SW 1271 (cell line): ENCODE measurements at regions not wholly inside any gene's neighbourhood (a gene's known extent, or its start where the extent isn't known, plus 50 kb on each side); places are given as distances from the start of the nearest gene placed in this dataset.
"Not testable (repeated sequence)": the region's sequence is repeated elsewhere in the genome, so short reads cannot be mapped to it uniquely, and the experiment has no call there.

Experiments
- DNase-seq, 2 experiments: peaks; one replicate each; lab custom pipeline; 2025; lab: John Stamatoyannopoulos, UW

GRCh38 chr14:52124791-52125684 is 56.2 kb upstream of the NID2 start:
- DNase-seq, result no peak

GRCh38 chr14:52122163-52122562 is 53.3 kb upstream of the NID2 start:
- not testable (repeated sequence) for DNase-seq

DNA sequence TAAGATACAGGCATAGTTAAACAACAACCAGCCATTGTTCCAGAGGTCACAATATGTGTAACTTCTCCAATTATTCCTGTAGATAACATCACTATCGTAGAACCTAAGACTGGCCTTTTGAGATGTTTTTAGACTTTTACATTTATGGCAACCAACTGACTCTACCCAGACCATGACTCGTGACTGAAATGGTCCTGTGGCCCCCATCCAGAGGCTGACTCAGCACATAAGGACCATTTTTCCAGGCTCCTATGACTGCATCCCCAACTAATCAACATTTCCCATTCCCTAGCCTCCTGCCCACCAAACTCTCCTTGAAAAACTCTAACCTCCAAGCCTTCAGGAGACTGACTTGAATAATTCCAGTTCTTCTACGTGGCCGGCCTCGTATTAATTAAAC is 52.6 kb upstream of the NID2 start:
- no peak for DNase-seq

DNA sequence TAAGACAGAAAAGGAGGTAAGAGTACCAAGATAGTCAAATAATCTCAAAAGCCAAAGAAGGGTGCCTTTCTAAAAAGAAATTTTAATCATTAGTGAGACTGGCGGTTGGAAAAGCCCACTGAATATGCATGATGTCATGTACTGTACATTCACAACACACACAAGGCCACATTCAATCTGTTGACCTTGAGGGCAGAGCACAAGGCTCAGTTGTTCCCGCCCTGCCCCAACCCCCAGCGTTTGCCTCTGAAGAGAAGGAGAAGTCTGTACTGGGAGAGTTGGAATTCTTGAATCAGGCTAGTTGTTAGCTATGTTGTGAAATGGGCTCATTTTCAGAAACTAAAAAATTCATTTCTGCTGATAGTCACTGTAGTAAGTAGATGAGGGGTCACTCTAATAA is 50.2 kb upstream of the NID2 start:
- DNase-seq, result no peak
